ENCODE measurements at regions not wholly inside any gene's neighbourhood (a gene's known extent, or its start where the extent isn't known, plus 50 kb on each side); places are given as distances from the start of the nearest gene placed in this dataset.

DNA sequence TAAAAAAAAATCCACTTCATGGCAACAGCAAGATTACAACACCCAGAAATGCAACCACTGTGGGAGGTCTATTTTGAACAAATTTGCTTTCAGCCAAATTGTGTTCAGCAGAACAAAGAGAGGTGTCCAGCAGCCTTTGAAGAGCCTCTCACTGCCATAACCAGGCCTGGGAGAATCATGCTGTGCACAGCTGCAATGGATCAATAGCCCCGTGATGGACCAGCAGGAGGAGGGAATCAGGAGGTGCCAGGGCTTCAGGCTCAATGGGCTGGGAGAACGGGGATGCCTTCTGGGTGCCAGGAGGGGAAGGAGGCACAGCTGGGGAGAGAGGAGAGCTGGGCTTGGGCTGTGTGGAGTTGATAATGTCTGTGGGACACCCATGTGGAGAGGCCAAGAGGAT, 366.2 kb upstream of the EEF2KMT start:
- Histone ChIP-seq H3K36me3 (ENCODE audit: insufficient read depth) (no peaks in the 10 kb centered on the region), H4K20me1 (replicated peaks; ENCODE audit: insufficient read depth) (no peaks in the 10 kb centered on the region), H3F3A (replicated peaks; ENCODE audit: low read depth) (no peaks in the 10 kb centered on the region), H3K4me1 (ENCODE audit: insufficient read depth) (peaks cover 10% of the 10 kb centered on the region; the same call in 1 of the 2 replicates), H3K79me2 (replicated peaks; ENCODE audit: insufficient read depth) (no peaks in the 10 kb centered on the region), H3K27ac (ENCODE audit: low read depth) (no peak overlapping the region), H3K9me2 (ENCODE audit: insufficient read depth) (no peaks in the 10 kb centered on the region), H3K4me3 (no peak overlapping the region), H2AFZ (no peak overlapping the region), H3K27me3 (ENCODE audit: insufficient read depth) (no peaks in the 10 kb centered on the region), H3K4me2 (no peak overlapping the region)
- no peak for DNase-seq (ENCODE audit: low spot score)
- no peak overlapping the region for H3K4me3 Mint-ChIP-seq
- no peak overlapping the region for H3K27ac Mint-ChIP-seq
- no peak for ATAC-seq
- H3K27me3 Mint-ChIP-seq (ENCODE audit: insufficient read depth, low read depth, poor library complexity): peaks cover 4% of the 10 kb centered on the region
- TF ChIP-seq EZH2phosphoT487 (IDR thresholded peaks at IDR 0.05; ENCODE audit: unreplicated experiment) (no peak), CREB1 (CRISPR knock-in tag; IDR thresholded peaks at IDR 0.05; ENCODE audit: low read depth) (no peak), ZNF331 (CRISPR knock-in tag; IDR thresholded peaks at IDR 0.05; ENCODE audit: low read depth) (no peak)
- TF ChIP-seq, protein P1, sequence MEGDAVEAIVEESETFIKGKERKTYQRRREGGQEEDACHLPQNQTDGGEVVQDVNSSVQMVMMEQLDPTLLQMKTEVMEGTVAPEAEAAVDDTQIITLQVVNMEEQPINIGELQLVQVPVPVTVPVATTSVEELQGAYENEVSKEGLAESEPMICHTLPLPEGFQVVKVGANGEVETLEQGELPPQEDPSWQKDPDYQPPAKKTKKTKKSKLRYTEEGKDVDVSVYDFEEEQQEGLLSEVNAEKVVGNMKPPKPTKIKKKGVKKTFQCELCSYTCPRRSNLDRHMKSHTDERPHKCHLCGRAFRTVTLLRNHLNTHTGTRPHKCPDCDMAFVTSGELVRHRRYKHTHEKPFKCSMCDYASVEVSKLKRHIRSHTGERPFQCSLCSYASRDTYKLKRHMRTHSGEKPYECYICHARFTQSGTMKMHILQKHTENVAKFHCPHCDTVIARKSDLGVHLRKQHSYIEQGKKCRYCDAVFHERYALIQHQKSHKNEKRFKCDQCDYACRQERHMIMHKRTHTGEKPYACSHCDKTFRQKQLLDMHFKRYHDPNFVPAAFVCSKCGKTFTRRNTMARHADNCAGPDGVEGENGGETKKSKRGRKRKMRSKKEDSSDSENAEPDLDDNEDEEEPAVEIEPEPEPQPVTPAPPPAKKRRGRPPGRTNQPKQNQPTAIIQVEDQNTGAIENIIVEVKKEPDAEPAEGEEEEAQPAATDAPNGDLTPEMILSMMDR (conservative IDR thresholded peaks at IDR 0.05; ENCODE audit: low read depth in 2 of 2): no peak
- TF ChIP-seq, protein P2, sequence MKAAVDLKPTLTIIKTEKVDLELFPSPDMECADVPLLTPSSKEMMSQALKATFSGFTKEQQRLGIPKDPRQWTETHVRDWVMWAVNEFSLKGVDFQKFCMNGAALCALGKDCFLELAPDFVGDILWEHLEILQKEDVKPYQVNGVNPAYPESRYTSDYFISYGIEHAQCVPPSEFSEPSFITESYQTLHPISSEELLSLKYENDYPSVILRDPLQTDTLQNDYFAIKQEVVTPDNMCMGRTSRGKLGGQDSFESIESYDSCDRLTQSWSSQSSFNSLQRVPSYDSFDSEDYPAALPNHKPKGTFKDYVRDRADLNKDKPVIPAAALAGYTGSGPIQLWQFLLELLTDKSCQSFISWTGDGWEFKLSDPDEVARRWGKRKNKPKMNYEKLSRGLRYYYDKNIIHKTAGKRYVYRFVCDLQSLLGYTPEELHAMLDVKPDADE (IDR thresholded peaks at IDR 0.05): no peak
- TF ChIP-seq, protein P3, sequence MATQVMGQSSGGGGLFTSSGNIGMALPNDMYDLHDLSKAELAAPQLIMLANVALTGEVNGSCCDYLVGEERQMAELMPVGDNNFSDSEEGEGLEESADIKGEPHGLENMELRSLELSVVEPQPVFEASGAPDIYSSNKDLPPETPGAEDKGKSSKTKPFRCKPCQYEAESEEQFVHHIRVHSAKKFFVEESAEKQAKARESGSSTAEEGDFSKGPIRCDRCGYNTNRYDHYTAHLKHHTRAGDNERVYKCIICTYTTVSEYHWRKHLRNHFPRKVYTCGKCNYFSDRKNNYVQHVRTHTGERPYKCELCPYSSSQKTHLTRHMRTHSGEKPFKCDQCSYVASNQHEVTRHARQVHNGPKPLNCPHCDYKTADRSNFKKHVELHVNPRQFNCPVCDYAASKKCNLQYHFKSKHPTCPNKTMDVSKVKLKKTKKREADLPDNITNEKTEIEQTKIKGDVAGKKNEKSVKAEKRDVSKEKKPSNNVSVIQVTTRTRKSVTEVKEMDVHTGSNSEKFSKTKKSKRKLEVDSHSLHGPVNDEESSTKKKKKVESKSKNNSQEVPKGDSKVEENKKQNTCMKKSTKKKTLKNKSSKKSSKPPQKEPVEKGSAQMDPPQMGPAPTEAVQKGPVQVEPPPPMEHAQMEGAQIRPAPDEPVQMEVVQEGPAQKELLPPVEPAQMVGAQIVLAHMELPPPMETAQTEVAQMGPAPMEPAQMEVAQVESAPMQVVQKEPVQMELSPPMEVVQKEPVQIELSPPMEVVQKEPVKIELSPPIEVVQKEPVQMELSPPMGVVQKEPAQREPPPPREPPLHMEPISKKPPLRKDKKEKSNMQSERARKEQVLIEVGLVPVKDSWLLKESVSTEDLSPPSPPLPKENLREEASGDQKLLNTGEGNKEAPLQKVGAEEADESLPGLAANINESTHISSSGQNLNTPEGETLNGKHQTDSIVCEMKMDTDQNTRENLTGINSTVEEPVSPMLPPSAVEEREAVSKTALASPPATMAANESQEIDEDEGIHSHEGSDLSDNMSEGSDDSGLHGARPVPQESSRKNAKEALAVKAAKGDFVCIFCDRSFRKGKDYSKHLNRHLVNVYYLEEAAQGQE (IDR thresholded peaks at IDR 0.05; ENCODE audit: unreplicated experiment): no peak
- H3K4me1 Mint-ChIP-seq: peaks cover 11% of the 10 kb centered on the region
- no peaks in the 10 kb centered on the region; the same call in 2 of the 3 replicates for H3K36me3 Mint-ChIP-seq (ENCODE audit: low read depth)
- H3K9me3 Mint-ChIP-seq: no peaks in the 10 kb centered on the region; the same call in 2 of the 3 replicates

DNA sequence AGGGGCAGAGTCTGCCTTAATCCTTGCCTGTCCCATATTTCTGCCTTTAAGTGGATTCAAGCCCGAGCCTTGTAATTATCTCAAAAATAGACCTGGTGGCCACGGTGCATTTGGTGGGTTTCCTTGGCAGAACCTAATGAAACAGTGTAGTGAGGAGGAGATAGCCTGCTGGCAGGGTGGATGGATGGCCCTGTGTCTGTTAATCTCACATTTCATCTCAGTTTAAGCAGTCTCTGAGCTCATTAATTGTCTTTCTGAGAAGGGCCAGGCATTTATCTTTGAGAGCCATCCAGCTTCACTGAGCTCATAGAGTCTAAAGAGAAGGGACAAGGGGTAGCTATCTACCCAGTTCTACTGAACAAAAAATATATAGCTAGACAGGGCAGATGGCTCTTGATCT, 364.0 kb upstream of the EEF2KMT start:
- no peaks in the 10 kb centered on the region for H3K36me3 ChIP-seq (ENCODE audit: insufficient read depth)
- TF ChIP-seq CREB1 (CRISPR knock-in tag; IDR thresholded peaks at IDR 0.05; ENCODE audit: low read depth) (no peak), STAT1 (IDR thresholded peaks at IDR 0.05; ENCODE audit: unreplicated experiment) (no peak), EZH2phosphoT487 (IDR thresholded peaks at IDR 0.05; ENCODE audit: unreplicated experiment) (no peak), NANOG (IDR thresholded peaks at IDR 0.05; ENCODE audit: borderline replicate concordance) (no peak)
- TF ChIP-seq, protein P2 (IDR thresholded peaks at IDR 0.05): no peak
- TF ChIP-seq, protein P1 (conservative IDR thresholded peaks at IDR 0.05; ENCODE audit: low read depth in 2 of 2): no peak
- Mint-ChIP-seq H3K4me1 (peaks cover 11% of the 10 kb centered on the region), H3K27me3 (ENCODE audit: insufficient read depth, low read depth, poor library complexity) (peaks cover 4% of the 10 kb centered on the region), H3K36me3 (ENCODE audit: low read depth) (no peaks in the 10 kb centered on the region; the same call in 2 of the 3 replicates), H3K4me3 (no peak overlapping the region), H3K27ac (no peak overlapping the region), H3K9me3 (no peaks in the 10 kb centered on the region; the same call in 2 of the 3 replicates)
- ATAC-seq: no peak
- no peak overlapping the region for H3K4me3 ChIP-seq
- H3F3A ChIP-seq (replicated peaks; ENCODE audit: low read depth): no peaks in the 10 kb centered on the region
- no peaks in the 10 kb centered on the region for H3K79me2 ChIP-seq (replicated peaks; ENCODE audit: insufficient read depth)
- no peak for DNase-seq (ENCODE audit: low spot score)
- no peak overlapping the region for H3K4me2 ChIP-seq
- H3K27me3 ChIP-seq (ENCODE audit: insufficient read depth): no peaks in the 10 kb centered on the region
- peaks cover 10% of the 10 kb centered on the region; the same call in 1 of the 2 replicates for H3K4me1 ChIP-seq (ENCODE audit: insufficient read depth)
- no peak overlapping the region for H3K27ac ChIP-seq (ENCODE audit: low read depth)
- no peaks in the 10 kb centered on the region for H4K20me1 ChIP-seq (replicated peaks; ENCODE audit: insufficient read depth)
- H2AFZ ChIP-seq: no peak overlapping the region
- H3K9me2 ChIP-seq (ENCODE audit: insufficient read depth): no peaks in the 10 kb centered on the region
